Posterior cingulate gyrus (tissue), 11 donors: ENCODE measurements at regions not wholly inside any gene's neighbourhood (a gene's known extent, or its start where the extent isn't known, plus 50 kb on each side); places are given as distances from the start of the nearest gene placed in this dataset.

ENCODE experiments used
- DNase-seq, 10 donors: peaks; one replicate each; pipeline versions ENCODE4 v3.0.0 to v3.0.0-alpha.2; 2020 to 2021; ENCODE audit warnings: mixed read lengths in 3 of 10
- intact Hi-C: fragments of 100-400 bp; cut with DNase I; formaldehyde crosslinking; loops from one replicate; pipeline ENCODE4 v1.15.1; 2023

DNA sequence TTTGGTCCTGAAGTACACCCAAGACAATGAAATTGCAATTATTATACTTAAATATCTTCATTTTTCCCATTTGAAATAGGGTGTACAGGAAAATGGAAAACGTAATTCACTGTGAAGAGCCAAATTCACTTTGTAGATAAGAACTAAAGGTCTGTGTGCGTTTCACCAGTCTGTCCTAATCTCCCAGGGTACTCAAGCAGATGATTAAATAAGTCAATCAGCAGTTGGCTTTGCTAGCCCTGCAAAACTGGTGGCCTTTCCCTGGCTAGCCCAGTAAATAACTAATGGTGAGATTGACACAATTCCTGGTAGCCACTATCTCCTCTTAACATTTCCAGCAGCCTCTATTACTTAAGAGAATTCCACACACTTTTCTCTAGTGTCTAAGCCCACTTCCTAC lies 389.3 kb downstream of the TBL1XR1 start:
- DNase-seq = no peak
- intact Hi-C loops = no loop called here

DNA sequence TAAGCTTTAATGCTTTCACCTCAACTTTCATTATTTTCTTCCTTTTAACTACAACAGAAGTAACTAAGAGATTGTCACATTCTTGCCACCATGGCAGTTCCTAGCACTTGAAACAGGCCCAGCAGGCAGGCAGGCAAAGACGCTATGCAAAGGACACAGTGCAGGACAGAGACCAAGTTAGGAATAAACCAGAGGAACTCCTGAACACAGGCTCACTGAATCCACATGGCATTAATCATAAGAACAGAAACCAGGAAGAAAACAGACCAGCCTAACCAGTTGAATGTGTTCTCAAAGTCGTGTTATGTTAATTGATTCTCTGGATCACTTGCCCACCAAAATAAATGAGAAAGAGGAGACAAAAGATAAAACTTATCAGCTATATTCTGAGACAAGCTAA lies 397.6 kb downstream of the TBL1XR1 start:
- intact Hi-C loops = no loop called here
- no peak for DNase-seq

DNA sequence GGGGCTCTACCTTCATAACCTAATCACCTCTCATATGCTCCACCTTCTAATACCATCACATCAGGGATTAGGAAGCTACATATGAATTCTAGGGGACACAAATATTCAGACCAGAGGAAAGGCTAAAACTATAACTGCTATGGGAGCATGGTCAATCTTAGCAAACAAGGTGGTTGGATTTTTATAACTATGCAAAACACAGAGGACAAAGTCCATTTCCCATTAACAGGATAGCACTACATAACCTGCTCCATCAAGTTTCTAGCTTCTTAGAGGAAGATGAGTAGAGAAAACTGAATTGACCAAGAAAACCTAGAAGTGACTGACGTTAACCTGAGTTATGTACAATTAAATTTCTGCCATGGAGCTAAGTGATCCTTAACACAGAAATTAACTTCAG lies 398.6 kb downstream of the TBL1XR1 start:
- intact Hi-C loops = no loop called here
- DNase-seq = no peak

DNA sequence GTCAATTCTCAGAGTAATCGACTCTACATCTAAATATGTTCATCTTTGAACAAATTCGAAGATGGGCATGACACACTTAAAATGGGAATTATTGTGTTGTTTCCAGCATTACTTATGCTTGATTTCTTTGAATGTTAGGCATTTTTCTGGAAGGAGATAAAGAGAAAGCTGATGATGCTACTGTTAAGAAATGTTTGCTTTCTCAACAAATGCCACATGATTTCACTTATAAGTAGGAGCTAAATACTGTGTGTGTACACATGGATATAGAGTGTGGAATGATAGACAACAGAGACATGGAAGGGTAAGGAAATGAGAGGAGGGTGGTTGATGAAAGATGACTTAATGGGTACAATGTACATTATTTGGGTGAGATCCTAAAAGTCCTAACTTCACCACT lies 400.9 kb downstream of the TBL1XR1 start:
- DNase-seq = no peak
- intact Hi-C loops = no loop called here

DNA sequence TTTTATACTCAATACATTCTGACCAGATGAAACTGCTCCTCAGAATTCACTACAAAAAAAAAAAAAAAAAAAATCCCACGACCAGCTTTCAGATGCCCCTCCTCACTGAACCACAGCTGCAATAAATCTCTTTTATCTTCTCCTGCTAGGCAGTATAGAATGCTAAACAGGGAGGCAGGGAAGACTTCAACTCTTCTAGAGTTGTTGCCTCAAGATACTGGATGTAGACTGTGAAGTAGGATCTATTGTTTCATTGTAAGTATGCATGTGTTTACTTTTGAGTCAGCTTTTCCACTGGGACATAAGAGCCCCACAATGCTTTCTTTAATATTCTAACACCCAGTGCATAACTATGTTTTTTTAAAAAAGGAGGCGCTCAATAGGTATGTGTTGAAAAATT lies 401.4 kb downstream of the TBL1XR1 start:
- DNase-seq = no peak

DNA sequence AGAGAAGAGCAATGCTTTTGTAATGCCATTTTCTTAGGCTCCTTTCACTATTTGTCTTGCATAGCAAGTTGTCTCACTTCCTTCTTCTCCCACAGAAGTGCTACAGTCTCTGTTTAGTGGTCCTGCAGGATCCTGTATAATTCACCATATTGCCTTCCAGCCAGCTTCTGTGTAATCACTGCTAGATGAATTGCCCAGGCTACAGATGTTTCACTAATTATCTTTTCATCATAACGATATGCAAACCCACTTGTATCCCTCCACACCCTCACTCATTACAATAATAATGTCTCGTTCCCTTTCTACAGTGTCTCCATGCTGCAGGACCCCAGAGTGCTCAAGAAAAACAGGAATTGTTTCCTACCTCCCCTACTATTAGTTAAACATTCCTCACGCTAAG lies 402.9 kb downstream of the TBL1XR1 start:
- no peak for DNase-seq
- intact Hi-C loops = no loop called here

More for the DNA sequence above, 401.4 kb downstream of the TBL1XR1 start:
- intact Hi-C loops = no loop called here

DNA sequence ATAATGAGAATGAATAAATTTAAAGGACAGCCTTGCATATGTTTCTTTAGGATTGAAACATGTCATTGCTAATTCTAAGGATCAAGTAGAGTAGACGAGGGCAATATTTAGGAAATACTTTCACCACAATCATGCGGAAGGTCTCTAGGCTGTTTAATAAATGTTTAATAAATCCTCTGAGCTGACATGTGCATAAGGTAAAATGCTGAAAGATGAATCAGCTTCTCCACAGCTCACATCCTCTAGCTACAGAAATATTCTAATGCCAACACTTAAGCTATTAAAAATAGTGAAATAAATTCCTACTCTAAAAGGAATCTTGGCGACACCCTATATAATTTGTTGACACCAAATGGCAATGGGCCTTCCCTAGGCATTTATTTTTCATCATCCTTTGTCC lies 407.3 kb downstream of the TBL1XR1 start:
- DNase-seq = no peak
- intact Hi-C loops = no loop called here

DNA sequence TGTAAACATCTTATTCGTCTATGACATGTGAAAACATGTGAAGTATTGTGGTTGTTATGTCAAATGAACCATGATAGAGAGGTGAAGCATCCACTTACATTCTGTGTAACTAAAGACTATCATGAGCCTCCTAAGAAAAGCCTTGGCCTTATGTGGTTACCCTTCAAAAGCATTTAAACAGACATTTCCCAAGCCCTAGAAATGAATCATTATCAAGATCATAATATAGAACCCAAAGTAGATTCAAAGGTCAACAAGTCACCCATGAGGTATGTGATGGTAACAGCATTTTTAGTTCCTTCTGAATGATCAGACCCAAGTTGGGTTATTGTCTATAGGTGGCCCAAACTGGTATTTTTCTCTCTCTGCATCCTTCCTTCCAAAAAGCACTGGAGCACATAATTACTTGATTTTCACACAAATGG lies 408.0 kb downstream of the TBL1XR1 start:
- DNase-seq = no peak
- intact Hi-C loops = no loop called here

DNA sequence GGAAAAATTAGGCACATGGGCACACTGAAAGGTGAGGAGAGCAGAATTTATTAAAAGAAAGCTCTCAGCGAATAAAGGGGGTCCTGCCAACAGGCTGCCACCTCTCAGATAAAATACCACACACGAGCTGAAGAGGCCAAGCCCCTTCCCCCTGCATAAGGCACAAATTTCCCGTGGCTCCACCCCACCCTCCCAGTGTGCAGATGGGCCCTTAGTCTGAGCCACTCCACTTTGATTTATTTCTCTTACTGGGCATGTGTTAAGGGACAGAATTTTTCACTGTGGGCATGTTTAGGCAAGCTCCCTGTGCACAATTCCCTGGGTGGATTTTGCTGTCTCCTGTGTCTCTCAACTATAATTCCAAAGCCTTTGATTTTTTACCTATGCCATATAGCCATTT lies 409.8 kb downstream of the TBL1XR1 start:
- intact Hi-C loops = no loop called here
- no peak for DNase-seq

DNA sequence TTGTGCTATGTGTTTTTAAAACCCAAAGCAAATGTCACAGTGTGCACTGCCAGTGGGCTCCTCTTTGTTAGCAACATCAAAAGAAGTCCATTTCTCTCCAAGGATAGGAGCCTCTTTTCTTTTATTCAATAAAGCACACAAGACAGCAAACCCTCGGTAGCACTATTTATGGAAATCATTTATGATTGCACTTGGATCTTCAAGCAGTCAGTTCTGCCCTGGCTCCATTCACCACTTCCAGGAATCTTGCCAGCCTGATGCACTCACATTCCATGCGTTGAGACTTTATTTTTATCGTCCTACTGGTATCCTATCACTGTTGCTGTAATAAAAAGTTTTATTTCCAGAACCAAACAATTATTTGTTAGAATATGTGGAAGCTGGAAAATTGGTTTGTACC lies 412.1 kb downstream of the TBL1XR1 start:
- intact Hi-C loops = no loop called here
- DNase-seq = peak in 6 of 10 donors; percentile 8 to 78 (median 42)

DNA sequence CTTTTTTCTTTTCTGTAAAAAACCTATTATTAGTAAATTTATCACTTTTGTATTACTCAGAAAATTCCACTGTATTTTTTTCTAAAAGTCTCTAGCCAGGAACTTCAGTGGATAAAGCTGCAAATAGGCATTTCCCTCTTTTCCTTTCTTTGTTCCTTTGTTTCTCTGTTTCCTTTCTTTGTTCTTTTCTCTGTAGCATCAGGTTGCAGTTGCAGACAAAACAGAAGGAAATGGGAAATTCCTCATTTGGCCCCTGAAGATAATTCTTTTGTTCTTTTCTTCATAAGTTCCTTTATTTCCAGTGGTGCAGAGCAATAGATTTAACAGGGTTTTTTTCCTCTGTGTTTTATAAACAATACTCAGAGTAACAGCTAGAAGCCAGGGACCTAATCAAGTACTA lies 416.5 kb downstream of the TBL1XR1 start:
- intact Hi-C loops = no loop called here
- DNase-seq = no peak

DNA sequence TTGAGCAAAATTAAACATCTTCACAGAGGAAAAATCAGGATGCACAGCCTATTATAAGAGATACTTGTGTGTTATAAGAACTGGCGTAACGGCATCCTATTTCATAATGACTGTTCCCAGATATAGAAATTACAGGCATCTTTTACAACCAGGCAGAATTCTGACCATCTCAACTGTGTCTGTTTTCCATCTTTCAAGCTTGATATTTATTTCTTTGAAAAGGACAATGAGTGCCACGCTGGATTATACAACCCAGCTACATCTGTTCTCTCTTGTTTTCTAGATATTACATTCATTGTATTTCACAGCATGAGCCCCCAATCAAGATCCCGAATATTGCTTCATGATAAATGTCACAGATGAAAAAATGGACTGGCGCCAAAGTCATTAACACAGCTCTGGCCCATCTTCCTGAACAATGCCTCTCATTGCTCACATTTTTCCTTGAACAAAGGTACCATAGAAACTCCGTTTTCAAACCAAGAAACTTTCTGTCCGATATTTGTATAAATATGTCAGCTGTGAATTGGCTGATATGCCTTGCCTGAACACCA lies 420.6 kb downstream of the TBL1XR1 start:
- no peak for DNase-seq
- intact Hi-C loops = no loop called here

DNA sequence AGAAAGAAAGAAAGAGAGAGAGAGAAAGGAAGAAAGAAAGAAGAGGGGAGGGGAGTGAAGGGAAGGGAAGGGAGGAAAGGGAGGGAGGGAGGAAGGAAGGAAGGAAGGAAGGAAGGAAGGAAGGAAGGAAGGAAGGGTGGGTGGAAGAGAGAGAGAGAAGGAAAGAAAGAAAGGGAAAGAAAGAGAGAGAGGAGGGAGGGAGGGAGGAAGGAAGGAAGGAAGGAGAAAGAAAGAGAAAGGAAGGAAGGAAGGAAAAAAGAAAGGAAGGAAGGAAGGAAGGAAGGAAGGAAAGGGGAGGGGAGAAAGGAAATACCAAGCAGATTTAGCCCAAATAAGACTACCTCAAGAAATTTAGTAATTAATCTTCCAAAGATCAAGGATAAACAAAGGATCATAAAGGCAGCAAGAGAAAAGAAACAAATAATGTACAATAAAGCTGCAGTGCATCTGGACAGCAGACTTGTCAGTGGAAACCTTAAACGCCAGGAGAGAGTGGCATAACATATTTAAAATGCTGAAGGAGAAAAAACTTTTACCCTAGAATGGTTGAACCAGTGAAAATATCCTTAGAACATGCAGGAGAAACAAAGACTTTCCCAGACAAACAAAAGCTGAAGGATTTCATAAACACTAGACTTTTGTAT lies 427.6 kb downstream of the TBL1XR1 start:
- no peak for DNase-seq
- intact Hi-C loops = no loop called here

DNA sequence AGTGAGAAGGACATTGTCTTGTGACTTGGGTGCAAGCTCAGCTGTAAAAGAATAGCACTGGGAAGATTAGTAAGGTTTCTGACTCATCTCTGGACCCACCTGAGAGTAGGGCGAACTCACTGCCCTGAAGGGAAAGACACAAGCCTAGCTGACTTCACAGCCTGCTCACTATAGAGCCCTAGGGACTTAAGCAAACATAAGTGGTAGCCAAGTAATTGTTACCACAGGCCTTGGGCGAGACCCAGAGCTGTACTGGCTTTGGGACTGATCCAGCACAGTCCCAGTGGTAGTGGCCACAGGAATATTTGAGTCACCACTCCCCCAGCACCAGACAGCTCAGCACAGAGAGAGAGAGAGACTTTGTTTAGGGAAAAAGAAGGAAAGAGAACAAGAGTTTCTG lies 429.9 kb downstream of the TBL1XR1 start:
- intact Hi-C loops = no loop called here
- no peak for DNase-seq

DNA sequence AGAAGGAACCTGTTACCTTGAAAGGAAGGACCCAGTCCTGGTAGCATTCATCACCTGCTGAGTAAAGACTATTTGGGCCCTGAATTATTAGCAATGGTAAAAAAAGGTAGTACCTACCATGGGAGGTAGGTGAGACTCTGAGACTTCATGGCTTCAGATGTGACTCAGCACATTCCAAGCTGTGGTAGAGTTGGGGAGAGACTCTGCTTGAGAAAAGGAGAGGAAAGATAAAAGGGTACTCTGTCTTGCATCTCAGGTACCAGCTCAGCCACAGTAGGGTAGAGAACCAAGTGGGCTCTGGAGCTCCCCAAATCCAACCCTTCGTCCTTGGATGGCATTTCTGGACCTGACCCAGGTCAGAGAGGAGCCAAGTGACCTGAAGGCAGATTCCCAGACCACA lies 430.4 kb downstream of the TBL1XR1 start:
- intact Hi-C loops = no loop called here
- no peak for DNase-seq

DNA sequence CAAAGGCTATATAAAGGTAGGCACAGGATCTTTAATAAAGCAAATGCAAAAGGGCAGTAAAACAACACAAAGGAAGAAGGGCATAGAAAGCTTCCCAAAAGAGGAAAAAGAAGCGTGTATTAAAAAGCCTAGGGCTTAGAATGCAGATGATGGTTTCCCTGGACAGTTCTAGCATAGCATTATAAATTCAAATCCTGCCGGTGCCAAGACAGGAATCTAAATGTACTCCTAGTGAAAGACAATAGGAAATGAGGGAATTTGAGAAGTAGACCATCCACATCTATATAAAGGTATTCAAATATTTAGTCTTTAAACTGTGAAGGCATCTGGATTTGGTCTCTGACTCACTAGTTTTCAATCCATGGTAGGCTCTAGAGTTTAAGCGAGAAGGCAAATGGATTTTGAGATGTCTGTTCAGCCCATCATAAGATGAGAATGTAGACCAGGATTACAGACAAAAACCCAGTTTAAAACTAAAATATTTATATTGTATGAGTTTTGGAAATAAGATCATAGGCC lies 431.8 kb downstream of the TBL1XR1 start:
- no peak for DNase-seq
- intact Hi-C loops = no loop called here

DNA sequence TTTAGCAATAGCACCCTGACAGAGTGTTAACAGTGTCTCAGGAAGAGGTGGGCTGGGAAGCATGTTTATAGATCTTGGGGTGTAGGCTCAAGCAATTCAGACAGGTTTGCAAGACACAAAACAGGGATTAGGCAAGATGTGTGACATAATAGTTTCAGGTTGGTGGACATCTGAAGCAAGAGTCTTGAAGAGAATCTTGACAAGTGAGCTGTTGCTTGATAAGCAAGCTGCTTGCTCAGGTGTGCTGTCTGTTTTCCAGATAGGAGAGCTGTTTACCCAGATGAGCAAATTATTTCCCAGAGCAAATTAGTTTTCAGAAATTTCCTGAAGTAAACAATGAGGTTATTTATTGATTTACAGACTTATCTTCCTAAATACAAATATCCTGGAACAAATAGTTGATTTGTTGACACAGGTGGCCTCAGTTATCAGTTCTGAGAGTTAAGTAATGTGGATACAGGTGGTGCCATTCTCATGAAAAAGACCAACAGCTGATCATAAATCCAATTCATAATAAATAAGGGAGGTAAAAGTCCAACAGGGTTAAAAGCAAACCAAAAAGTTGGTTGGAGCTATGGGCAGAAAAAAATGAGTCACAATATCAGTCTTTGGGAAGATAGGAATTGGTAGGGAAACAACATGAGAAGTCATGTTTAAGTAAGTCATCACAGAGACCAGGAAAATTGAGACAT lies 437.3 kb downstream of the TBL1XR1 start:
- intact Hi-C loops = no loop called here
- DNase-seq = no peak

DNA sequence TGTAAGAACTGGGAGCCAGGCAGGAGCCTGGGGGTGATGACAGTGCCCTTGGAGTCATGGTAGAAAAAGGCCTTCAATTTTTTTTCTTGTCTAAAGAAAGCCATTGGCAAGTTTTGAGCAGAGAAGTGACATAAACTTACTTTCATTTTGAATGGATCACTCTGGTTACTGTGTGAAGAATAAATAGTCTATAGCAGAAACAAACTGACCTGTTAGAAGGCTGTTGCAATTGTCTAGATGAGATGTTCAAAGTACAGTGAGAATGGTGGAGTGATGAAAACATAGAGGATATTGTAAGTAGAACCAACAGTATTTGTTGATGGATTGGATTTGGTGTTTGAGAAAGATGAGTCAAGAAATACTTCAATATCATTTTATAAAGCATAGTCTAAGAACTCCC lies 439.9 kb downstream of the TBL1XR1 start:
- no peak for DNase-seq
- intact Hi-C loops = no loop called here

DNA sequence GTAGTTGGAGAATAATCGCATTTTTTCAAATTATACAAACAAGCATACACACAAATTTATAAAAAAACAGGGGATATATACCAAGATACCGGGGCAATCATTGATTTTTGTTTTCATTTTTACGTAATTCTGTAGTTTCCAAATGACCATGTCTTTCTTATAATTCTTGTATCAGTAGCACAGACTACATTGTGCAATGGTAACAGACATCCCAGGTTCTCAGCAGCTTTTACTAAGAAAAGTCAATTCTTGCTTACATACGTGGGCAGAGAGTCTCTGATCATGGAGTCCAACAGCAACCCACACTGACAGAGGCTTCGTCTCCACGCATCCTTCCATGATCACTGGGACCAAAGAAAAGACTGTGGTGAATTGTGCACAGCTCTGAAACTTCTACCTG lies 441.3 kb downstream of the TBL1XR1 start:
- intact Hi-C loops = no loop called here
- DNase-seq = no peak

DNA sequence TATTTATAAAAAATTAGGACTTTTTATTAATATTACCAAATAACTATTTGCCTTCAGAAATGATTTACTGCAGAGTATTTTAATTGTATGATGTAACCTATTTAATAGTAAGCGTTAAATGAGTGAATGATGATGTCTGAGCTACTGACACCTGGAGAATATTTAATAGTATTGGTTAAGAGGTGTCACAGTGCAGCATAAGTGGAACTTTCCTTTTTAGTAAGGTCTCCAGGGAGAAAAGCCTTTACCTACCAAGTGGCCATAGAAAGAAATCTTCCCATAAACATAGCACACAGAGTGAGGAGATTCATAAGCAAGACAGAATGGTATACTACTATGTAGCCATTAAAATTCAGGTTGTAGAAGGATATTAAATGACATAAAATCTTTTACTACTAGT lies 441.7 kb downstream of the TBL1XR1 start:
- no peak for DNase-seq
- intact Hi-C loops = no loop called here

DNA sequence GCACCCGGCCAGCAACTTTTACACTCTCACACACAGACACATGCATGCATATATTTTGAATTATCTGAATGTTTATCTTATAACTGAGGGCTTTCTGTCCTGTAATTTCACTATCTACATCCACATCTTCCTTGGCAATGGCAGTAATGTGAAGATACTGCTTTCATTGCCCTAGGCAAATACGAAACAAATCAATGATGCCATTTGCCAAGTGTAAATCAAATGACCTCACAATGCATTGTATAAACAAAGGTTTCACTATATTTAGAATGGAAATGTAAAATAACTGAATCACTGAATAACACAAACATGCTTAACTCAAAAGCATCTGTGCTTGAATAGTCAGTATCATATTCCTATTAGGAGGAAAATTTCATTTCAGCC lies 455.6 kb downstream of the TBL1XR1 start:
- no peak for DNase-seq
- intact Hi-C loops = no loop called here
